Nephron (organoid): ENCODE measurements at regions not wholly inside any gene's neighbourhood (a gene's known extent, or its start where the extent isn't known, plus 50 kb on each side); places are given as distances from the start of the nearest gene placed in this dataset.
A peak's percentile ranks its signal among the peaks of the same experiment; 100 is the strongest.

Source experiments
- H3K27ac Mint-ChIP-seq, 3 experiments: 2 replicates each; pipeline ENCODE4 v1.8.0; 2020; ENCODE audit warnings: mixed read lengths in 3 of 3, mild to moderate bottlenecking in 2 of 3, moderate library complexity in 1 of 3
- H3K27me3 Mint-ChIP-seq: 2 replicates; pipeline ENCODE4 v1.8.0; 2021; ENCODE audit warnings: low read depth, mild to moderate bottlenecking, moderate library complexity, mixed read lengths
- H3K36me3 Mint-ChIP-seq: 2 replicates; pipeline ENCODE4 v1.8.0; 2020; ENCODE audit warnings: low read depth, mixed read lengths
- H3K4me1 Mint-ChIP-seq: 2 replicates; pipeline ENCODE4 v1.8.0; 2020; ENCODE audit warnings: mixed read lengths
- H3K4me3 Mint-ChIP-seq, 3 experiments: 2 replicates each; pipeline ENCODE4 v1.8.0; 2020; ENCODE audit warnings: mild to moderate bottlenecking in 3 of 3, mixed read lengths in 3 of 3, moderate library complexity in 2 of 3
- H3K9me3 Mint-ChIP-seq: 2 replicates; pipeline ENCODE4 v1.8.0; 2020; ENCODE audit warnings: mixed read lengths
- TF ChIP-seq, protein P1 (sequence below), 3 experiments: fragments of 200-600 bp; sonication (generic); IDR thresholded peaks; one replicate each; pipeline ENCODE4 v1.5.0; 2021; ENCODE audit warnings: antibody characterized with exemption in 3 of 3; ENCODE audit not compliant: unreplicated experiment in 3 of 3

DNA sequence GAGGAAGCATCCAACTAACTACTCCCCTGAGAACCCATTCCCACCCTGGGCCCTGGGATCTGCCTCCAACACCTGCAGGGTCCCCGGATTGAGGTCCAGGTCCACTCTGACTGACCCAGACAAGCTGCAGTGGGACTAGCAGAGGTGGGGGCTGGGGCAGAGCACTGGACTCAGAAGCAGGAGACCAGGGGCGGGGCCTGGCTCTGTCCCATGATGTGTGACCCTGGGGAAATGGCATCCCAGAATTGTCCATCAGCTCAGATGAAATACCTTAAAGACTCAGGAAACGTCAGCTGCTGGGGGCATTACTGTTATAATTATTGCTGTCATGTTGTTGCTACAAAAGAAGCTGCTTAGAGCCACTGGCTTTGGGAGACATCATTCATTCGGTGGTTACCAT lies 202.4 kb downstream of the C9orf50 start:
- TF ChIP-seq, protein P1, sequence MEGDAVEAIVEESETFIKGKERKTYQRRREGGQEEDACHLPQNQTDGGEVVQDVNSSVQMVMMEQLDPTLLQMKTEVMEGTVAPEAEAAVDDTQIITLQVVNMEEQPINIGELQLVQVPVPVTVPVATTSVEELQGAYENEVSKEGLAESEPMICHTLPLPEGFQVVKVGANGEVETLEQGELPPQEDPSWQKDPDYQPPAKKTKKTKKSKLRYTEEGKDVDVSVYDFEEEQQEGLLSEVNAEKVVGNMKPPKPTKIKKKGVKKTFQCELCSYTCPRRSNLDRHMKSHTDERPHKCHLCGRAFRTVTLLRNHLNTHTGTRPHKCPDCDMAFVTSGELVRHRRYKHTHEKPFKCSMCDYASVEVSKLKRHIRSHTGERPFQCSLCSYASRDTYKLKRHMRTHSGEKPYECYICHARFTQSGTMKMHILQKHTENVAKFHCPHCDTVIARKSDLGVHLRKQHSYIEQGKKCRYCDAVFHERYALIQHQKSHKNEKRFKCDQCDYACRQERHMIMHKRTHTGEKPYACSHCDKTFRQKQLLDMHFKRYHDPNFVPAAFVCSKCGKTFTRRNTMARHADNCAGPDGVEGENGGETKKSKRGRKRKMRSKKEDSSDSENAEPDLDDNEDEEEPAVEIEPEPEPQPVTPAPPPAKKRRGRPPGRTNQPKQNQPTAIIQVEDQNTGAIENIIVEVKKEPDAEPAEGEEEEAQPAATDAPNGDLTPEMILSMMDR (IDR thresholded peaks at IDR 0.05; ENCODE audit: unreplicated experiment in 3 of 3) = no peak
- H3K36me3 Mint-ChIP-seq = no peaks in the 10 kb centered on the region
- no peaks in the 10 kb centered on the region for H3K9me3 Mint-ChIP-seq
- peak overlapping the region in 1 of 3 experiments; percentile 32 for H3K27ac Mint-ChIP-seq
- H3K4me1 Mint-ChIP-seq = peaks cover 45% of the 10 kb centered on the region
- H3K4me3 Mint-ChIP-seq = no peak overlapping the region
- peaks cover 8% of the 10 kb centered on the region for H3K27me3 Mint-ChIP-seq

DNA sequence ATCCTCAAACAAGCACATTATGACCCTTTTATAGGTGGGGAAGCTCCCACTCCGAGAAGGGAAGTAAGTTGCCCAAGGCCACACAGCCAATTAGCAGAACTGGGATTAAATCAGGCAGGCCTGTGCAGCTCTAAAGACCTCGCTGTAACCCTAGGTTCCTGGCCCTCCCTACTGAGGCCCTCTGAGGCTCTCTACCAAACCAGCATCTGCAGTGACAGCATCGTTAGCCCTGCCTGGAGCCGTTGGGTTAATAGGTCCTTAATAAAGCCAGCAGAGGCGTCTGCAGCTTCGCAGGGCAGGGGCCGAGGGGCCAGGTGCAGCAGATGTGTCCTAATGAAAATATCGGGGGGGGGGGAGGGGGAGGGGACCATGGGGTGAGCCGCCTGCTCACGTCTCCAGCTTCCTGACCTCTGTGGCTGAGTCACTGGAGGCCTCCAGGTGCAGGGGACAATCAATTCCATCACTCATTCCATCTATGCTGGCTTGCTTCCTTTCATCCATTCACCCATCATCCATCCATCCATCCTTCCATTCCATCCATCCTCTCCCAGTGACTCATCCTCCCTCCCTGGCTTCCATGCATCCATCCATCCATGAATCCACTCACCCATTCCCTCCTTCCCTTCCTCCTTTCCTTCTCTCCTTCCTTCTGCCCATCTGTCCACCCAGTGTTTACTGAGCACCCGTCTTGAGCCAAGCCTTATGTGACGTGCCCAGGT lies 203.9 kb downstream of the C9orf50 start:
- H3K4me3 Mint-ChIP-seq = peak overlapping the region; percentile 29 to 76 (median 40)
- H3K4me1 Mint-ChIP-seq = peaks cover 47% of the 10 kb centered on the region
- no peaks in the 10 kb centered on the region for H3K9me3 Mint-ChIP-seq
- TF ChIP-seq, protein P1 (IDR thresholded peaks at IDR 0.05; ENCODE audit: unreplicated experiment in 3 of 3) = no peak
- peak overlapping the region; percentile 99 to 100 (median 100) for H3K27ac Mint-ChIP-seq
- peaks cover 4% of the 10 kb centered on the region for H3K27me3 Mint-ChIP-seq
- H3K36me3 Mint-ChIP-seq = no peaks in the 10 kb centered on the region

DNA sequence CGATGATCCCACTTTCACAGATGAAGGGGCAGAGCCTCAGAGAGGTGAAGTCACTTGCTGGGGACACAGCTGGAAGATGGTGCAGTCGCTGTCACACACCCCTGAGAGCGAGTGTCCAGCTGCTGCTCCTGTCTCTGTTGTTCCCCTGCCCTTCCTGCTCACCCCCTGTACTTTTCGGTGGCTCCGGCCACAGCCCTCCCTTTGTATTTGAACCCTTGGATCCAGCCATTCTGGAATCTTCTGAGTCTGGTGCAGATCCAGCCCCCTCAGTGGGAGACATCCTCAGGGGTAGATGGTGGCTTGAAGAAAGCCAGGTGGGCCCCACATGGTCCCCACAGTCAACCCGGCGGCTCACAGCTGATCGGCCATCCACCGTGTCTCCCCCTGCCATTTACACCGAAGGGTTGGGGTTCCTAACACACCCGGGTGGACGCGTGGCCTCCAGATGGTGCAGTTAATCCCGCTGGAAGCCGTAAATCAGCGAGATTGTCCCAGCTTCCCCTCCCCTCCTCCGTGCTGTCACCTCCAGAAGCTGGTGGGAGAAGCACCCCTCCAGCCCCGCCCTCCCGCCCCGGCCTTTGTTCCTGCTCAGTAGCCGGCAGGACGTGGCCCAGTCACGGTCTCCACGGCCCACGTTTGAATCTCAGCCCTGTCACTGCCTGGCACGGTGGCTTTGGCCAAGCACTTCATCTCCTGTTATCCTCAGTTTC lies 204.8 kb downstream of the C9orf50 start:
- TF ChIP-seq, protein P1 (IDR thresholded peaks at IDR 0.05; ENCODE audit: unreplicated experiment in 3 of 3) = no peak

DNA sequence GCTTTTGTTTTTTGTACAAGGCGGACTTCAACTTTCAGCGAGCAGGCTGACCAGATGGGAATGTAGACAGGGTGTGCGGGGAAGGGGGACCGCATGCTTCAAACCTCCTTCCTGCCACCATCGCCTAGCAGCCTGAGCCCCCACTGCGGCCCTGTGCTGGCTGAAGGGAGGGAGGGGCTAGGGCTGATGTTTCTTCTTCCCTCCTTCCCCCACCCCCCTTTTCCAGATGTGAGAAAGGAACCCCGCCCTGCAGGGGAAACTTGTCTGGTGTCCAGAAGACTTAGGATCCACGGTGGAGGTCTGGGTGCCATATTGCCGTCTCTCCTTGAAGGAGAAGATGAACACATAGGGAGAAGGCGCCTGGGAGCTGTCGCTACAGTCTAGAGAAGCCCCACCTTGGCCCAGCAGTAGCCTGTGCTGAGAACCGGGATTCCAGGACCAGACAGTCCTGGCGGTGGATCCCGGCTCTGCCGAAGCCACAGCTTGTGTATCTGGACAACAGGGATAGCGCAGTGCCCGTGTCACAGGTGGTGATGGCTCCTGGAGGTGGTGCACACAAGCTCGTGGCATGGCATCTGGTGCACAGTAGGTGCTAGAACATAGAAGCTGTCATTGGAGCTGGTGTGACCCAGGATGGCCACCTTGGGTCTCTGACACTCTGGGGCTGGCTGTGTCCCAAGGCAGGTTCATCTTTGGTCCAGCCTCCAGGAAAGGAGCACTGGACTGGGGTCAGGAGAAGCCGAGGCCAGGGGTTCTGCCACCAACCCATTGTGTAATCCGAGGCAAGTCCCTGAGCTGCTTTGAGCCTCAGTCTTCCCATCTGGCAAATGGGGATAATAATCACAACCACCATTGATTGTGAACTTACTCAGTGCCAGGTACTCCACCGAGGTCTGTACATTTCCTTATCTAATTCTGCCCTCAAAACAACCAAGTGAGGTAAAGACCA lies 205.6 kb downstream of the C9orf50 start:
- TF ChIP-seq, protein P1 (IDR thresholded peaks at IDR 0.05; ENCODE audit: unreplicated experiment in 3 of 3) = no peak
- Mint-ChIP-seq H3K27ac (peak overlapping the region; percentile 99 to 100 (median 100)), H3K36me3 (peaks cover 6% of the 10 kb centered on the region), H3K9me3 (peaks cover 6% of the 10 kb centered on the region), H3K27me3 (peaks cover 6% of the 10 kb centered on the region), H3K4me3 (peak overlapping the region; percentile 69 to 85 (median 84)), H3K4me1 (peaks cover 49% of the 10 kb centered on the region)

More for the DNA sequence above, 204.8 kb downstream of the C9orf50 start:
- no peaks in the 10 kb centered on the region for H3K9me3 Mint-ChIP-seq
- H3K4me1 Mint-ChIP-seq = peaks cover 44% of the 10 kb centered on the region
- peak overlapping the region; percentile 29 to 76 (median 40) for H3K4me3 Mint-ChIP-seq
- no peaks in the 10 kb centered on the region for H3K36me3 Mint-ChIP-seq
- peaks cover 4% of the 10 kb centered on the region for H3K27me3 Mint-ChIP-seq
- peak overlapping the region; percentile 99 to 100 (median 100) for H3K27ac Mint-ChIP-seq

DNA sequence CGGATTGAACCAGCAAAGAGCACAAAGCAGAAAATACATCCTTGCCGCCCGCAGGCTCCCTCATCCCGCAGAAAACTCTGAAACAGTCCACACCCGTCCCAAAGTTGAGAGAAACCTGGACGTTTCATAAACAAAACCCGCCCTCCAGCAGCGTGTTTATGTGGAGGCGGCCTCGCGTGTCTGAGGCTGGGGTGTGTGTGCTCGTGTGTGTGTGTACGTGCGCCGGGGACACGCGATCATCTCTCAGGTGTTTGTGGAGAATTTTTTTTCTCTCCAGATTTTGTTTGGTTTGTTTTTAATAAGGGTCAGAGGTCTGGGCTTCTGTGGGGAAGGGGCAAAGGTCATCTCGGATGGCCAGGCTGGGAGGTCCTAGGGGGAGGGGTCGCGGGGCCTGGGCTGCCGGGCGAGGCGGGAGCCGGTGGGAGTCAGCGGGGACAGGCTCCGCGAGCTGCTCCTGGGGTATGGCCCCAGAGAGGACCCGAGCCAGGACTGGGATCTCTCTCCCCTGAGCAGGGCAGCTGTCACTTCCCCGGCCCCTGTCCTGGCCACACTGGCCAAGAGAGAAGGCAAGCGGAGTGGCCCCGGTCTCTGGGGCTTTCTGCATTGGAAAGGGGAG lies 206.4 kb downstream of the C9orf50 start:
- Mint-ChIP-seq H3K36me3 (peaks cover 7% of the 10 kb centered on the region), H3K27ac (peak overlapping the region; percentile 99 to 100 (median 100)), H3K4me3 (peak overlapping the region; percentile 69 to 85 (median 84)), H3K27me3 (peaks cover 8% of the 10 kb centered on the region), H3K4me1 (peaks cover 48% of the 10 kb centered on the region), H3K9me3 (peaks cover 9% of the 10 kb centered on the region)
- TF ChIP-seq, protein P1 (IDR thresholded peaks at IDR 0.05; ENCODE audit: unreplicated experiment in 3 of 3) = no peak
